CD4-positive, alpha-beta T cell treated with Interleukin-21 for 1 hour (primary cell): ENCODE measurements at regions not wholly inside any gene's neighbourhood (a gene's known extent, or its start where the extent isn't known, plus 50 kb on each side); places are given as distances from the start of the nearest gene placed in this dataset.
"Not testable (repeated sequence)": the region's sequence is repeated elsewhere in the genome, so short reads cannot be mapped to it uniquely, and the experiment has no call there.

Source experiments
- DNase-seq: peaks from one replicate; pipeline ENCODE4 v3.0.0-alpha.2; 2020

- no peak for DNase-seq
Measured at GRCh38 chr11:33553486-33553885, 147.1 kb downstream of the C11orf91 start.

GRCh38 chr11:33552756-33553155 lies 147.9 kb downstream of the C11orf91 start:
- DNase-seq = no peak

DNA sequence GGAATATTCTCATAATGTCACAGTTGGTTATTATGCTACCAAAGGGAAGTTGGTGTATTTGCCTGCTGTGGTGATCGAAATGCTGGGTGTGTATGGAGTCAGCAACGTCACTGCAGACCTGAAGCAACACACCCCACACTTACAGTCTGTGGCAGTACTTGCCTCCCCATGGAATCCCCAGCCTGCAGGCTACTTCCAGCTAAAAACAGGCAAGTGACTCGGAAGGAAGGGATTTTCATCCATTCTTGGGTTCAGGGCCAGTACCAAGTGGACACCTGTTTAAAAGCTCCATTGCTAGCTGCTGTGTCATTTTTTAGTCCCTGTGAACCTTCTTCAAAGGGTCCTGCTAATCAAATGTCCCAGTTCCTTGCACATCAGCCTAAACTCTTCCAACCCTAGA lies 149.6 kb downstream of the C11orf91 start:
- no peak for DNase-seq

GRCh38 chr11:33549483-33549882 lies 151.1 kb downstream of the C11orf91 start:
- DNase-seq = no peak

DNA sequence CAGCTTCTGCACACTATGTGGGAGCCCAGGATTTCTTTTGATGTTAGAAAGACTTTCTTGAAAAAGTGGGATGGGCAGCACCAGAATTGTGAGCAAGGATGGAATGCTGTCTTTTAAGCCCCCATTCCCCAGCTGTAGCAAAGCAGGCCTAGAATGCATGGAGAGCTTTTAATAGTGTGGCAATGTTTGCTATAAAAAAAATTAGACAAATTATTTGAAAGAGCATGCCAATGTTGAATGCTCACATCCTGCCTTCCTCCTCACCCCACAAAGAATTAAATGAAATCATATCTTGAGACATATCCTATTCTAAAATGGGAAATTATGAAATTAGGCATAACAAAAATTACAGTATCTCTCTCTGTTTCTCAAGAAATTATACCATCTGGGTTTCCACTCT lies 154.7 kb downstream of the C11orf91 start:
- no peak for DNase-seq

GRCh38 chr11:33544593-33545373 lies 155.8 kb downstream of the C11orf91 start:
- DNase-seq = no peak

- DNase-seq = no peak
Measured at GRCh38 chr11:33543823-33544222, 156.8 kb downstream of the C11orf91 start.

DNA sequence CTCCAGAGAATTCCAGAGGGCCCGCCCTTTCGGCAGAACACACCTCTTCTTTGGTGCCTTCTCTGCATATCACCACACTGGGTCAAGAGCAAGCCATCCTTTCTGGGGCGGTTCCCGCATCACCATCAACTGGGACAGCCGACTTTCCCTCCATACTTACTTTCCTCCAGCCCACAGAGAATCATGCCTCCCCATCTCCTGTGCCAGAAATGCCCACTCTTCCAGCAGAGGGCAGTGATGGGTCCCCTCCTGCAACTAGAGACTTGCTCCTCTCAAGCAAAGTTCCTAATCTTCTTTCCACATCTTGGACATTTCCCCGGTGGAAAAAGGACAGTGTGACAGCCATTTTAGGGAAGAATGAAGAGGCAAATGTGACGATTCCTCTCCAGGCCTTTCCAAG lies 157.7 kb downstream of the C11orf91 start:
- peak; percentile 27 for DNase-seq

DNA sequence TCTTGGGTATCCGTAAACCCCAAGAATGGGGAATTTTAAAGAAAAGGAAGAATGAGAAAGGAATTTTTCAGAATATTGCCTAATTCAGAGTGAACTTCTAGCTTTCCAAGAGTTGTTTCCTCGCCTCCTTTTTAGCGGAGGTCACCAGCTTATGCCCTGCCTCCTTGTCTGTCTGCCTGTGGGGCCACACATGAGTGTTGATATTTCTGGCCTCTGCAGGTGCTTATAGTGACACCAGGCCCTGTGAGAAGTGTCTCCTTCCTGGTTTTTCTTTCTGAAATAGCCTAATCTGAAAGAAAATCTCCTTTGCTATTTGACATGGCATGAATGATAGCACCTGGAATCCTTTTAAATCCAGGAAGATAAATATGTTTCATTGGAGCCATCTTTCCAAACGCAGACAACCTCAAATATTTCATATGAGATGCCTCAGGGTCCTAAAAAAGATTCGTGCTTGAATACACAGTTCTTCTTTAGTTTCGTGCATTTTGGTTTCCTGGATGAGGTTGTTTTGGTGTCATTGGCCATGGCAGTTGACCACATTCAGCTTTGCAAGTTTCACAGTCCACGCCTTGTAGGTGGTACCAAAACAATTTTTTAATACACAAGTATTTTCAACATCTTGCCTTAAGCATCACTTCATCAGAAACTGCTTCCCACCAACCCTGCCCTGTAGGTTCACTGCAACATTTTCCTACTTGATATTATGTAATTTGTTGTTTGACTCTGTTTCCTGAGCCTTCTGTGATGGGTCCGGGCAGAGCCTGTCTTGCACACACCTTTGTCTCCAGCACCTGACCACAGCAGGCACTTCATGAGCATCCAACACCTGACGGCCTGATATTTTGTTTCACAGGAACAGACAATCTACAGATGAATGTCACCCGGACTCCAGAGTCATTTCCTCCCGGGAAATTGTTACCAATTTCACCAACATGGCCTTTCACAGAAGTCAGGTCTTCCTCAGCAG lies 159.4 kb downstream of the C11orf91 start:
- DNase-seq = no peak

- no peak for DNase-seq
Measured at GRCh38 chr11:33540427-33540826, 160.2 kb downstream of the C11orf91 start.

- no peak for DNase-seq
Measured at GRCh38 chr11:33539751-33540150, 160.9 kb downstream of the C11orf91 start.

DNA sequence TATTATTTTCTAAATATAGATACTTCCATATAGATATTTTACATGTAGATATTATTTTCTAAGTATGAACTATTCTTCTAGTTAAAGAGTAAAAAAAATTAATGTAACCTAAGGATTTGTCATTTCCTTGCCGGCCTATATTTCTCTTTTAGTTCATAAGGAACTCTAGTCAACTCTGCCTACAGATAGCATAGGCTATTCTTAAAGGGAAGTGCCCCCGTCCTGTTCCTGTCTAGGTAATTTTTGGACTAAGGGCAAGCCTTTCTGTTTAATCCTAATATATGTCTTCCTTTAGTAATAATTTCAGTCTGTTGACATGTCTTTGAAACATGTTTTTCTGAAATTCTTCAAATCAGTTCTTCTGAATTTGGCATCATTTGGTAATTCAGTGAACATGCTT lies 161.9 kb downstream of the C11orf91 start:
- no peak for DNase-seq

DNA sequence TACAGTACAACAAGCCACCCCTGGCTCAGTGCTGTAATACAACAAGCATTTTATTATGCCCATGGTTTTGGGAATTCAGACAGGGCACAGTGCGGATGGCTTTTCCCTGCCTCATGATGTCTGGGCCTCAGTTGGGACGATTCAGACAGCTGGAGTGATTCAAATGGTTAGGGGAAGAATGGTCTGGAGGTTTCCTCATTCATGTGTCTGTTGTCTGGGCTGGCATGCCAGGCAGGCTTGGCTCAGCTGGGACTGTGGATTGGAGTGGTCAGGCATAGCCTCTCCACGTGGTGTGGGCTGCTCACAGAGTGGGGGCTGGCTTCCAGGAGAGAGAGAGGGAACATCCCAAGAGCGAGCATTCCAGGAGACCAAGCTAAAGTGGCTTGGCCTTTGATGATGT lies 164.4 kb downstream of the C11orf91 start:
- no peak for DNase-seq

- DNase-seq = no peak
Measured at GRCh38 chr11:33534575-33534974, 166.1 kb downstream of the C11orf91 start.

- no peak for DNase-seq
Measured at GRCh38 chr11:33533386-33534052, 167.1 kb downstream of the C11orf91 start.

- no peak for DNase-seq
Measured at GRCh38 chr11:33532720-33533385, 167.8 kb downstream of the C11orf91 start.

GRCh38 chr11:33532257-33532656 lies 168.4 kb downstream of the C11orf91 start:
- DNase-seq = no peak

GRCh38 chr11:33531743-33532181 lies 168.9 kb downstream of the C11orf91 start:
- no peak for DNase-seq

DNA sequence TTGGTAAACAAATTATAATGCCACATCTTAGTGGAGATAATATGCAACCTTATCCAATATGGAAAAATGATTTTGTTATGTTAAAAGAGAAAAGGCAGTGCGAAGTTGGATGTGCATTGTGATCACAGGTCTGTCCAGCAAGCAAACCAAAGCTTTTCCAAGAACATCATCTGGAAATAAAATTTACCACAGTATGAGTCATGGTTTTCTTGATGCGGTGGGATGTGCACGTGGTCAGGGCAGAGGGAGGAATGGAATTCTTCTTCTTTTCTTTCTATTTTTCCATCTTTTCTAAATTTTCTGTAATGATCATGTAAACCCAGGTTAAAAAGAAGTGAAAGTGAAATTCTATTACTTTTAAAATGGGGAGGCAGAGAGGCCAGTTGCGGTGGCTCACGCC lies 169.8 kb downstream of the C11orf91 start:
- no peak for DNase-seq

DNA sequence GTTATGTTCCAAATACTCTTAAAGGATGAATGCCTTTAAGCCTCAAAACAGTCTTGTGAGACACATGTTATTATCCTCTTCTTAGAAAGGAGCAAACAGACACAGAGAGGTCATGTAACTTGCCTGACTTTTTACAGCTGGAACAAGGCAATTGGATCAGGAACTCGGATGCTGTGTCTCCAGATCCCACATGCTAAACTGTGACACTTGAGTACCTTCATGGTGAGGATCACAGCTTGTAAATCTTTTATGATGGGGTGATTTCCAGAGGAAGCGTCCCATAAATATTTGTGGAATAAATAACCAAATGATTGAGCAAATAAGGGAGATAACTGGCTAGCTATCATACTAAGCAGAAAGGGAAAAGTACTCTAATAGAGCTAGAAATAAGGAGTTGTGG lies 171.2 kb downstream of the C11orf91 start:
- no peak for DNase-seq

DNA sequence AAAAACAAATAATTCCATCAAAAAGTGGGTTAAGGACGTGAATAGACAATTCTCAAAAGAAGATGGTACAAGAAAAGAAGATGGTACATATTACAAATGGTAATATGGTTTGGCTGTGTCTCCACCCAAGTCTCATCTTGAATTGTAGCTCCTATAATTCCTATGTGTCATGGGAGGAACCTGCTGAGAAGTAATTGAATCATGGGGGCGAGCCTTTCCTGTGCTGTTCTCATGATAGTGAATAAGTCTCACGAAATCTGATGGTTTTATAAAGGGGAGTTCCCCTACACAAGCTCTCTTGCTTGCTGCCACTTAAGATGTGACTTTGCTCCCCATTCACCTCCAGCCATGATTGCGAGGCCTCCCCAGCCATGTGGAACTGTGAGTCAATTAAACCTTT lies 172.9 kb downstream of the C11orf91 start:
- DNase-seq = not testable (repeated sequence)

- no peak for DNase-seq
Measured at GRCh38 chr11:33525789-33526188, 174.8 kb downstream of the C11orf91 start.

DNA sequence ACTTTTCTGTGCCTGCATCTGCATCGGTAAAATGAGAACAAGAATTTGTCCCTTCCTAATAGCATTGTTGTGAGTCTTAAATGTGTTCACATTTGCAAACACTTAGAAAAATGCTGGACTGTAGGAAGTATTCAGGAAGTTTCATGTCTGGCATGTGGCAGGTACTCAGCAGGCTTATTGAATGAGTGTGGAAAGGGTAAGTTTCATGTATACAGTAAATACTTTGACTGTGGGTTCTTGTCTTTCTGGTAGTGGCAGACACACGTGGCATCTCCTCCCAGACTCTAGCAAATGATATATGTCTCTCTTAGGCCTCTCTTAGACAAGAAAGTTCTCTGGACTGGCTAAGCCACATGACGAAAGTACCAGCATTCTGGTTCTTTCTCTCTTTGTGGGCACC lies 179.2 kb downstream of the C11orf91 start:
- DNase-seq = no peak
